Kidney (tissue), 13 donors: ENCODE measurements at regions not wholly inside any gene's neighbourhood (a gene's known extent, or its start where the extent isn't known, plus 50 kb on each side); places are given as distances from the start of the nearest gene placed in this dataset.
A peak's percentile ranks its signal among the peaks of the same experiment; 100 is the strongest.

ENCODE experiments used
- DNase-seq, 5 donors: peaks; one replicate each; pipeline ENCODE4 v3.0.0-alpha.2; 2013 to 2020
- FAIRE-seq: peaks from 2 replicates; lab custom pipeline; 2012; peaks lifted over from hg19 to GRCh38; lab: Jason Lieb, UNC
- H3K27ac ChIP-seq, 2 donors: one replicate each; pipeline ENCODE4 v1.7.0; 2013; ENCODE audit warnings: low read depth in 2 of 2, low read length in 2 of 2, inconsistent platforms in 1 of 2
- H3K27me3 ChIP-seq: one replicate; pipeline ENCODE4 v1.7.1; 2013; ENCODE audit warnings: low read length, inconsistent platforms; ENCODE audit not compliant: control insufficient read depth, insufficient read depth
- H3K36me3 ChIP-seq, 3 donors: one replicate each; pipeline versions ENCODE4 v1.7.0 to v1.7.1; 2013; ENCODE audit warnings: low read length in 3 of 3, control low read depth in 1 of 3, inconsistent platforms in 1 of 3; ENCODE audit not compliant: insufficient read depth in 3 of 3, control insufficient read depth in 2 of 3
- H3K4me1 ChIP-seq, 3 donors: one replicate each; pipeline versions ENCODE4 v1.7.0 to v1.7.1; 2013; ENCODE audit warnings: low read length in 3 of 3, inconsistent platforms in 1 of 3, low read depth in 1 of 3; ENCODE audit not compliant: control insufficient read depth in 2 of 3, insufficient read depth in 2 of 3
- H3K4me3 ChIP-seq, 3 donors: one replicate each; pipeline versions ENCODE4 v1.7.0 to v1.8.1; 2013; ENCODE audit warnings: low read length in 3 of 3, control low read depth in 1 of 3, inconsistent platforms in 1 of 3
- H3K9ac ChIP-seq, 3 donors: one replicate each; pipeline versions ENCODE4 v1.7.0 to v1.7.1; 2013; ENCODE audit warnings: low read length in 3 of 3, control low read depth in 1 of 3, inconsistent platforms in 1 of 3
- H3K9me3 ChIP-seq, 3 donors: one replicate each; pipeline versions ENCODE4 v1.7.0 to v1.7.1; 2013; ENCODE audit warnings: low read length in 3 of 3, control low read depth in 1 of 3, inconsistent platforms in 1 of 3; ENCODE audit not compliant: control insufficient read depth in 2 of 3, insufficient read depth in 1 of 3
- intact Hi-C: fragments of 100-400 bp; cut with DNase I; formaldehyde crosslinking; loops from one replicate; pipeline ENCODE4 v1.11.1; 2022
- TF ChIP-seq, protein P1 (sequence below): IDR thresholded peaks from 3 replicates; pipeline ENCODE4 v1.5.1; 2012; ENCODE audit warnings: mild to moderate bottlenecking, moderate library complexity, borderline replicate concordance; ENCODE audit not compliant: insufficient read depth; ENCODE audit errors: extremely low read depth
- donor health status: control.
- donor health status: control.
- donor health status: control.
- donor health status: control.
- donor health status: control.
- donor health status: DM: yes; HTN: yes; CAD: no.
- donor health status: Normal renal cell carcinoma (clear cell type).

- intact Hi-C loops = no loop called here
- DNase-seq (no peak), FAIRE-seq (no peak)
- H3K4me3 ChIP-seq = no peak overlapping the region
- H3K9me3 ChIP-seq = no peaks in the 10 kb centered on the region
- H3K27ac ChIP-seq = no peak overlapping the region
- TF ChIP-seq, protein P1, sequence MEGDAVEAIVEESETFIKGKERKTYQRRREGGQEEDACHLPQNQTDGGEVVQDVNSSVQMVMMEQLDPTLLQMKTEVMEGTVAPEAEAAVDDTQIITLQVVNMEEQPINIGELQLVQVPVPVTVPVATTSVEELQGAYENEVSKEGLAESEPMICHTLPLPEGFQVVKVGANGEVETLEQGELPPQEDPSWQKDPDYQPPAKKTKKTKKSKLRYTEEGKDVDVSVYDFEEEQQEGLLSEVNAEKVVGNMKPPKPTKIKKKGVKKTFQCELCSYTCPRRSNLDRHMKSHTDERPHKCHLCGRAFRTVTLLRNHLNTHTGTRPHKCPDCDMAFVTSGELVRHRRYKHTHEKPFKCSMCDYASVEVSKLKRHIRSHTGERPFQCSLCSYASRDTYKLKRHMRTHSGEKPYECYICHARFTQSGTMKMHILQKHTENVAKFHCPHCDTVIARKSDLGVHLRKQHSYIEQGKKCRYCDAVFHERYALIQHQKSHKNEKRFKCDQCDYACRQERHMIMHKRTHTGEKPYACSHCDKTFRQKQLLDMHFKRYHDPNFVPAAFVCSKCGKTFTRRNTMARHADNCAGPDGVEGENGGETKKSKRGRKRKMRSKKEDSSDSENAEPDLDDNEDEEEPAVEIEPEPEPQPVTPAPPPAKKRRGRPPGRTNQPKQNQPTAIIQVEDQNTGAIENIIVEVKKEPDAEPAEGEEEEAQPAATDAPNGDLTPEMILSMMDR = no peak
- H3K9ac ChIP-seq = no peak overlapping the region
- no peaks in the 10 kb centered on the region for H3K27me3 ChIP-seq
- H3K36me3 ChIP-seq = no peaks in the 10 kb centered on the region
- H3K4me1 ChIP-seq = peaks cover 0 to 9% (median 6%) of the 10 kb centered on the region in 3 donors
These were observed 99.4 kb upstream of the TRIB2 start for GRCh38 chr2:12617366-12617765.

- DNase-seq = no peak
- Histone ChIP-seq H3K9me3 (no peaks in the 10 kb centered on the region), H3K4me1 (peaks cover 3 to 7% (median 6%) of the 10 kb centered on the region in 3 donors), H3K4me3 (no peak overlapping the region), H3K36me3 (no peaks in the 10 kb centered on the region), H3K27ac (no peak overlapping the region), H3K9ac (no peak overlapping the region), H3K27me3 (no peaks in the 10 kb centered on the region)
- intact Hi-C loops = no loop called here
- TF ChIP-seq, protein P1 = no peak
- no peak for FAIRE-seq
These were observed 98.9 kb upstream of the TRIB2 start for GRCh38 chr2:12617853-12618252.

GRCh38 chr2:12618576-12618975 lies 98.2 kb upstream of the TRIB2 start:
- no peak overlapping the region for H3K4me3 ChIP-seq
- H3K27me3 ChIP-seq = no peaks in the 10 kb centered on the region
- H3K36me3 ChIP-seq = no peaks in the 10 kb centered on the region
- peaks cover 0 to 6% (median 4%) of the 10 kb centered on the region in 3 donors for H3K4me1 ChIP-seq
- no peaks in the 10 kb centered on the region for H3K9me3 ChIP-seq
- no peak overlapping the region for H3K27ac ChIP-seq
- intact Hi-C loops = no loop called here
- H3K9ac ChIP-seq = no peak overlapping the region
- TF ChIP-seq, protein P1 = no peak
- peak; percentile 21 for FAIRE-seq
- peak in 1 of 5 donors; percentile 34 for DNase-seq

DNA sequence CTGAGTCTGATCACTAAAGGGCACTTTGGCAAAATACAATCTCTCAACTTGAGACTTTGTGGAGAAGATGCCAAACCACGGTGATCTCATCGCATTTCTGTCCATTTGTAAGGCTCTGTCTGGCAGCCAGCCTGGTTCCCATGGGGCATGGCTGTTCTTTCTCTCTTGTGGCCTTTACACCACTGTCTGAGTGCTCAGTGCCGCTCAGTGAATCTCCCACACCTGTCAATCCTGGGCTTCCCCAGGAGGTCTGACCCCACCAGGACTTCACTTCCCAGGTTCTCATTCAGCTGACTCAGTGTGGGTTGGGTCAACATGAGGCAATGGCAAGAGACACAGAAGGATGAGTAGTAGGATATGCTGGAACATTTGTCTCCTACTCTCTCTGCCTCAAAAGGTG lies 96.8 kb upstream of the TRIB2 start:
- no peak overlapping the region for H3K4me3 ChIP-seq
- no peak overlapping the region for H3K27ac ChIP-seq
- no peak overlapping the region for H3K9ac ChIP-seq
- H3K9me3 ChIP-seq = no peaks in the 10 kb centered on the region
- DNase-seq (no peak), FAIRE-seq (no peak)
- TF ChIP-seq, protein P1 = no peak
- intact Hi-C loops = no loop called here
- H3K36me3 ChIP-seq = no peaks in the 10 kb centered on the region
- no peaks in the 10 kb centered on the region for H3K27me3 ChIP-seq
- H3K4me1 ChIP-seq = peaks cover 0 to 6% (median 4%) of the 10 kb centered on the region in 3 donors
